ENCODE measurements at regions not wholly inside any gene's neighbourhood (a gene's known extent, or its start where the extent isn't known, plus 50 kb on each side); places are given as distances from the start of the nearest gene placed in this dataset.

- H3K36me3 ChIP-seq (ENCODE audit: control insufficient read depth, insufficient read depth, low read length) = no peaks in the 10 kb centered on the region
- Mint-ChIP-seq H3K4me3 (no peak overlapping the region), H3K27me3 (ENCODE audit: low read depth in 2 of 2) (peaks cover 11 to 15% of the 10 kb centered on the region in 2 donors), H3K4me1 (no peaks in the 10 kb centered on the region), H3K27ac (no peak overlapping the region), H3K9me3 (no peaks in the 10 kb centered on the region), H3K36me3 (no peaks in the 10 kb centered on the region)
- ATAC-seq (no peak), DNase-seq (no peak)
- intact Hi-C loops (cut with micrococcal nuclease) = no loop called here
- 37% methylated on average over 19 of the region's 19 CpGs for WGBS (ENCODE audit: insufficient coverage)
- no peak for TF ChIP-seq CTCF (IDR thresholded peaks at IDR 0.05)
- H3K4me1 ChIP-seq (ENCODE audit: control insufficient read depth, insufficient read depth, low read length) = no peaks in the 10 kb centered on the region
- H3K27ac ChIP-seq (ENCODE audit: low read length) = no peak overlapping the region
- no peaks in the 10 kb centered on the region for H3K9me3 ChIP-seq (ENCODE audit: control insufficient read depth, insufficient read depth, low read length)
- no peak overlapping the region for H3K4me3 ChIP-seq (ENCODE audit: low read length)
- H3K27me3 ChIP-seq (ENCODE audit: control insufficient read depth, insufficient read depth, low read length) = peaks cover 2% of the 10 kb centered on the region
Observed at GRCh38 chr5:179475208-179475751, 75.1 kb upstream of the RUFY1 start.

GRCh38 chr5:179472641-179473040 lies 77.7 kb upstream of the RUFY1 start:
- Histone ChIP-seq H3K27me3 (ENCODE audit: control insufficient read depth, insufficient read depth, low read length) (peaks cover 2% of the 10 kb centered on the region), H3K9me3 (ENCODE audit: control insufficient read depth, insufficient read depth, low read length) (no peaks in the 10 kb centered on the region), H3K27ac (ENCODE audit: low read length) (no peak overlapping the region), H3K4me3 (ENCODE audit: low read length) (no peak overlapping the region), H3K4me1 (ENCODE audit: control insufficient read depth, insufficient read depth, low read length) (no peaks in the 10 kb centered on the region), H3K36me3 (ENCODE audit: control insufficient read depth, insufficient read depth, low read length) (no peaks in the 10 kb centered on the region)
- Mint-ChIP-seq H3K27ac (no peak overlapping the region), H3K9me3 (no peaks in the 10 kb centered on the region), H3K36me3 (no peaks in the 10 kb centered on the region), H3K27me3 (ENCODE audit: low read depth in 2 of 2) (peaks cover 11 to 15% of the 10 kb centered on the region in 2 donors), H3K4me3 (no peak overlapping the region), H3K4me1 (no peaks in the 10 kb centered on the region)
- ATAC-seq (no peak), DNase-seq (no peak)
- 89% methylated on average over 18 of the region's 18 CpGs for WGBS (ENCODE audit: insufficient coverage)
- intact Hi-C loops (cut with micrococcal nuclease) = no loop called here
- TF ChIP-seq CTCF (IDR thresholded peaks at IDR 0.05) = no peak

- no peak for TF ChIP-seq CTCF (IDR thresholded peaks at IDR 0.05)
- DNase-seq (no peak), ATAC-seq (no peak)
- intact Hi-C loops (cut with micrococcal nuclease) = no loop called here
- Mint-ChIP-seq H3K4me3 (no peak overlapping the region), H3K27ac (no peak overlapping the region), H3K27me3 (ENCODE audit: low read depth in 2 of 2) (peaks cover 11 to 15% of the 10 kb centered on the region in 2 donors), H3K9me3 (no peaks in the 10 kb centered on the region), H3K4me1 (no peaks in the 10 kb centered on the region), H3K36me3 (no peaks in the 10 kb centered on the region)
- H3K4me3 ChIP-seq (ENCODE audit: low read length) = no peak overlapping the region
- 47% methylated on average over 4 of the region's 4 CpGs for WGBS (ENCODE audit: insufficient coverage)
- peaks cover 2% of the 10 kb centered on the region for H3K27me3 ChIP-seq (ENCODE audit: control insufficient read depth, insufficient read depth, low read length)
- no peaks in the 10 kb centered on the region for H3K9me3 ChIP-seq (ENCODE audit: control insufficient read depth, insufficient read depth, low read length)
- H3K36me3 ChIP-seq (ENCODE audit: control insufficient read depth, insufficient read depth, low read length) = no peaks in the 10 kb centered on the region
- no peak overlapping the region for H3K27ac ChIP-seq (ENCODE audit: low read length)
- no peaks in the 10 kb centered on the region for H3K4me1 ChIP-seq (ENCODE audit: control insufficient read depth, insufficient read depth, low read length)
Observed at GRCh38 chr5:179472174-179472573, 78.2 kb upstream of the RUFY1 start.

- no peak for TF ChIP-seq CTCF (IDR thresholded peaks at IDR 0.05)
Observed at GRCh38 chr5:179470201-179470600, 80.2 kb upstream of the RUFY1 start.

More at GRCh38 chr5:179470201-179470600, 80.2 kb upstream of the RUFY1 start:
- Histone ChIP-seq H3K4me3 (ENCODE audit: low read length) (no peak overlapping the region), H3K27me3 (ENCODE audit: control insufficient read depth, insufficient read depth, low read length) (peaks cover 2% of the 10 kb centered on the region), H3K4me1 (ENCODE audit: control insufficient read depth, insufficient read depth, low read length) (no peaks in the 10 kb centered on the region), H3K9me3 (ENCODE audit: control insufficient read depth, insufficient read depth, low read length) (no peaks in the 10 kb centered on the region), H3K36me3 (ENCODE audit: control insufficient read depth, insufficient read depth, low read length) (no peaks in the 10 kb centered on the region), H3K27ac (ENCODE audit: low read length) (no peak overlapping the region)
- H3K9me3 Mint-ChIP-seq = no peaks in the 10 kb centered on the region
- peaks cover 4 to 5% of the 10 kb centered on the region in 2 donors for H3K27me3 Mint-ChIP-seq (ENCODE audit: low read depth in 2 of 2)
- WGBS (ENCODE audit: insufficient coverage) = 82% methylated on average over 11 of the region's 11 CpGs
- H3K4me1 Mint-ChIP-seq = no peaks in the 10 kb centered on the region
- intact Hi-C loops (cut with micrococcal nuclease) = no loop called here
- ATAC-seq (no peak), DNase-seq (no peak)
- H3K4me3 Mint-ChIP-seq = no peak overlapping the region
- no peak overlapping the region for H3K27ac Mint-ChIP-seq
- no peaks in the 10 kb centered on the region for H3K36me3 Mint-ChIP-seq

Data from natural killer cell (primary cell).